Liver (tissue), 8 donors: ENCODE measurements at regions not wholly inside any gene's neighbourhood (a gene's known extent, or its start where the extent isn't known, plus 50 kb on each side); places are given as distances from the start of the nearest gene placed in this dataset.
"Not testable (repeated sequence)": the region's sequence is repeated elsewhere in the genome, so short reads cannot be mapped to it uniquely, and the experiment has no call there.

Experiments
- DNase-seq: peaks from one replicate; pipeline ENCODE4 v3.0.0-alpha.2; 2017; ENCODE audit warnings: low spot score
- H3K27ac ChIP-seq, 2 donors: one replicate each; pipeline ENCODE4 v1.7.0; 2013; ENCODE audit warnings: inconsistent platforms in 2 of 2, low read length in 2 of 2, control low read depth in 1 of 2, low read depth in 1 of 2, mild to moderate bottlenecking in 1 of 2
- H3K27me3 ChIP-seq, 4 donors: one replicate each; pipeline versions ENCODE4 v1.6.1 to v1.7.0; 2013; ENCODE audit warnings: low read length in 3 of 4, inconsistent platforms in 1 of 4, mild to moderate bottlenecking in 1 of 4, moderate library complexity in 1 of 4; ENCODE audit not compliant: control insufficient read depth in 4 of 4, insufficient read depth in 4 of 4
- H3K36me3 ChIP-seq, 4 donors: one replicate each; pipeline versions ENCODE4 v1.6.1 to v1.7.0; 2013; ENCODE audit warnings: low read length in 3 of 4, mild to moderate bottlenecking in 3 of 4, low read depth in 1 of 4, moderate library complexity in 1 of 4; ENCODE audit not compliant: control insufficient read depth in 4 of 4, insufficient read depth in 3 of 4
- H3K4me1 ChIP-seq, 4 donors: one replicate each; pipeline versions ENCODE4 v1.6.1 to v1.7.0; 2013; ENCODE audit warnings: low read length in 3 of 4, mild to moderate bottlenecking in 3 of 4, moderate library complexity in 1 of 4; ENCODE audit not compliant: control insufficient read depth in 4 of 4, insufficient read depth in 4 of 4
- H3K4me3 ChIP-seq, 3 donors: one replicate each; pipeline versions ENCODE4 v1.6.1 to v1.7.0; 2013; ENCODE audit warnings: low read length in 3 of 3, control low read depth in 1 of 3, low read depth in 1 of 3, mild to moderate bottlenecking in 1 of 3
- H3K9ac ChIP-seq, 2 donors: one replicate each; pipeline ENCODE4 v1.7.0; 2013; ENCODE audit warnings: low read length in 2 of 2, mild to moderate bottlenecking in 2 of 2, moderate library complexity in 2 of 2, control low read depth in 1 of 2, low read depth in 1 of 2
- H3K9me3 ChIP-seq, 4 donors: one replicate each; pipeline versions ENCODE4 v1.6.1 to v1.7.0; 2013; ENCODE audit warnings: low read length in 3 of 4; ENCODE audit not compliant: control insufficient read depth in 4 of 4
- ATF3 ChIP-seq: IDR thresholded peaks from 2 replicates; pipeline ENCODE4 v1.6.1; 2016; ENCODE audit warnings: antibody characterized with exemption
- CTCF ChIP-seq: fragments of 150-350 bp; IDR thresholded peaks from 2 replicates; pipeline ENCODE4 v1.5.1; 2017; ENCODE audit warnings: improper control_type of control experiment, low read depth, low read length; ENCODE audit not compliant: missing input control
- EGR1 ChIP-seq, 2 donors: IDR thresholded peaks; 2 replicates each; pipeline ENCODE4 v1.6.1; 2016 to 2018; ENCODE audit warnings: antibody characterized with exemption in 2 of 2, low read depth in 2 of 2
- FOXA1 ChIP-seq: IDR thresholded peaks from 2 replicates; pipeline ENCODE4 v1.6.1; 2016; ENCODE audit warnings: antibody characterized with exemption
- FOXA2 ChIP-seq: IDR thresholded peaks from 2 replicates; pipeline ENCODE4 v1.6.1; 2016; ENCODE audit warnings: antibody characterized with exemption
- GABPA ChIP-seq, 2 donors: IDR thresholded peaks in 1 of 2; conservative IDR thresholded peaks in 1 of 2; 2 replicates each; pipeline ENCODE4 v1.6.1; 2016; ENCODE audit warnings: antibody characterized with exemption in 2 of 2, mild to moderate bottlenecking in 1 of 2, moderate library complexity in 1 of 2
- HNF4A ChIP-seq, 2 donors: conservative IDR thresholded peaks; 2 replicates each; pipeline ENCODE4 v1.6.1; 2016; ENCODE audit warnings: antibody characterized with exemption in 2 of 2, mild to moderate bottlenecking in 2 of 2
- HNF4G ChIP-seq: IDR thresholded peaks from 2 replicates; pipeline ENCODE4 v1.6.1; 2016; ENCODE audit warnings: antibody characterized with exemption
- MAX ChIP-seq: IDR thresholded peaks from 2 replicates; pipeline ENCODE4 v1.6.1; 2016; ENCODE audit warnings: antibody characterized with exemption
- NR2F2 ChIP-seq: IDR thresholded peaks from 2 replicates; pipeline ENCODE4 v1.6.1; 2016; ENCODE audit warnings: antibody characterized with exemption
- RAD21 ChIP-seq, 2 donors: IDR thresholded peaks; 2 replicates each; pipeline ENCODE4 v1.6.1; 2016; ENCODE audit warnings: antibody characterized with exemption in 2 of 2, mild to moderate bottlenecking in 2 of 2
- REST ChIP-seq: IDR thresholded peaks from 2 replicates; pipeline ENCODE4 v1.6.1; 2016; ENCODE audit warnings: antibody characterized with exemption, mild to moderate bottlenecking
- RXRA ChIP-seq, 2 donors: IDR thresholded peaks; 2 replicates each; pipeline ENCODE4 v1.6.1; 2017 to 2018; ENCODE audit warnings: antibody characterized with exemption in 2 of 2, mild to moderate bottlenecking in 1 of 2
- SP1 ChIP-seq: IDR thresholded peaks from 2 replicates; pipeline ENCODE4 v1.6.1; 2018; ENCODE audit warnings: antibody characterized with exemption, mild to moderate bottlenecking
- TAF1 ChIP-seq: conservative IDR thresholded peaks from 2 replicates; pipeline ENCODE4 v1.6.1; 2016; ENCODE audit warnings: antibody characterized with exemption, mild to moderate bottlenecking
- YY1 ChIP-seq: IDR thresholded peaks from 2 replicates; pipeline ENCODE4 v1.6.1; 2016; ENCODE audit warnings: antibody characterized with exemption, mild to moderate bottlenecking
- ZBTB33 ChIP-seq: IDR thresholded peaks from 2 replicates; pipeline ENCODE4 v1.6.1; 2016; ENCODE audit warnings: antibody characterized with exemption
- WGBS: extraction: QIAGEN DNeasy Blood & Tissue Kit; methylation state at CpG from one replicate; pipeline ENCODE4 v1.1.7; 2013; 5-methylcytosine and 5-hydroxymethylcytosine counted together
- donor health status: healthy.
- donor health status: healthy.
- donor health status: healthy.
- donor health status: healthy.
- donor health status: healthy.

GRCh38 chr4:116632269-116632668 lies 453.1 kb downstream of the TRAM1L1 start (continued):
- TF ChIP-seq ZBTB33 (no peak), SP1 (no peak), TAF1 (no peak), GABPA (IDR thresholded peaks at IDR 0.05 in 1 of 2, conservative IDR thresholded peaks at IDR 0.05 in 1 of 2) (no peak), FOXA1 (no peak), NR2F2 (no peak)

- Histone ChIP-seq H3K9ac (no peak overlapping the region), H3K27ac (no peak overlapping the region), H3K4me3 (no peak overlapping the region), H3K36me3 (no peaks in the 10 kb centered on the region), H3K4me1 (no peaks in the 10 kb centered on the region), H3K27me3 (no peaks in the 10 kb centered on the region), H3K9me3 (no peaks in the 10 kb centered on the region)
- WGBS, result 59% methylated on average over 2 of the region's 2 CpGs
- no peak for TF ChIP-seq GABPA (IDR thresholded peaks at IDR 0.05 in 1 of 2, conservative IDR thresholded peaks at IDR 0.05 in 1 of 2)
- no peak for DNase-seq
Measured at GRCh38 chr4:116628598-116628997, 456.8 kb downstream of the TRAM1L1 start.

GRCh38 chr4:116627545-116627944 lies 457.8 kb downstream of the TRAM1L1 start:
- Histone ChIP-seq H3K36me3 (no peaks in the 10 kb centered on the region), H3K4me3 (no peak overlapping the region), H3K4me1 (no peaks in the 10 kb centered on the region), H3K9ac (no peak overlapping the region), H3K27me3 (no peaks in the 10 kb centered on the region), H3K9me3 (no peaks in the 10 kb centered on the region), H3K27ac (no peak overlapping the region)
- no peak for DNase-seq
- TF ChIP-seq RAD21 (IDR thresholded peaks at IDR 0.05) (no peak), RXRA (IDR thresholded peaks at IDR 0.05) (no peak), FOXA2 (no peak), YY1 (no peak), SP1 (no peak), MAX (no peak), HNF4G (no peak), GABPA (IDR thresholded peaks at IDR 0.05 in 1 of 2, conservative IDR thresholded peaks at IDR 0.05 in 1 of 2) (no peak), NR2F2 (no peak), ZBTB33 (no peak), REST (no peak), HNF4A (conservative IDR thresholded peaks at IDR 0.05) (no peak), ATF3 (no peak), FOXA1 (no peak), CTCF (no peak), EGR1 (IDR thresholded peaks at IDR 0.05; ENCODE audit: low read depth in 2 of 2) (no peak), TAF1 (no peak)
- WGBS, result 25% methylated on average over 1 of the region's 1 CpG

GRCh38 chr4:116619508-116619907 lies 465.9 kb downstream of the TRAM1L1 start:
- WGBS, result 29% methylated on average over 8 of the region's 8 CpGs
- not testable (repeated sequence) for H3K27me3 ChIP-seq

More at GRCh38 chr4:116619508-116619907, 465.9 kb downstream of the TRAM1L1 start:
- not testable (repeated sequence) for DNase-seq, H3K36me3 ChIP-seq, H3K9ac ChIP-seq, H3K4me1 ChIP-seq, H3K27ac ChIP-seq, H3K9me3 ChIP-seq, H3K4me3 ChIP-seq
